ENCODE measurements at regions not wholly inside any gene's neighbourhood (a gene's known extent, or its start where the extent isn't known, plus 50 kb on each side); places are given as distances from the start of the nearest gene placed in this dataset.

DNA sequence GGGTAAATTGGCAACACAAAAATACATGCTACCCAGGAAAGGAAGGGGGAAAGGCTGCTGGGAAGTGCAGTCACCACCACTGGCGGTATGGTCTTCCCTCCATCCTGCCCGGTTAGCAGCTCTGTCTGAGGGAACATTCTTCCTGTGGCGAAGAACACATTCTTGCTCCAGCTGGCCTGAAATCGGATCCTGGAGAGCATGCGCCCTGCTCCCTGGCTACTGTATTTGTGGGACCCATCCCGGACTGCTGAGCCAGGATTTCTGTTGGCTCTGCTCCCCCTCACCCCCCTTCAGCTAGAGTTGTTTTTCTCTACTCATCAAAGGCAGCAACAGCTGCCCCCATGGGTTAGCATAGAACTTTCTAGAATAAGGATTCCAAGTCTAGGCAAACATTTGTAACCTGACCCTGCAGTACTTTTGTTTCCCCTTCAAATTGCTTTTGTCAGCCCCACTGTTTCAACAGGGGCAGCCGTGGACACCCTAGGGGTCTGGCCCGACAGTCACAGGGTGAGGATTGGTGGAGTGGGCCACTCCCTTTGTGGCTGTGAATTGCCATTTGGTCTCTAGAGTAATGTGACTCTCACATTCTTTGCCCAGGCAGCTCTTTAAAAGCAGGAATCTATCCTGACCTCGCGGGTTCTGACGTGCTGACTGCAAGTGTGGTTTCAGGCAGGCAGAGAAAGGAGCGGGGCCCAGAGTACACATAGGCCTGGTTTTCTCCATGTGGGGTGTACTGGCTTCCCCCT, 157.7 kb downstream of the TOMM20 start:
- no peaks in the 10 kb centered on the region; a peak in 1 of 5 replicates for H3K9me3 Mint-ChIP-seq
- no peak overlapping the region for H2AK5ac ChIP-seq (ENCODE audit: insufficient read length, low read length)
- no peak overlapping the region for H3K56ac ChIP-seq (ENCODE audit: insufficient read length, low read depth, low read length)
- peaks cover 10% of the 10 kb centered on the region; the same call in 1 of the 2 replicates for H3K4me1 ChIP-seq (ENCODE audit: insufficient read depth, low read length)
- H3K27ac Mint-ChIP-seq = peak overlapping the region; percentile 27 to 97 (median 74)
- H2AFZ ChIP-seq (ENCODE audit: low read length) = no peak overlapping the region
- peak overlapping the region; percentile 35 for H3K18ac ChIP-seq (ENCODE audit: insufficient read length, low read depth, low read length)
- no peaks in the 10 kb centered on the region for H3K9me3 ChIP-seq (ENCODE audit: control insufficient read depth, low read depth, low read length)
- TF ChIP-seq, protein P1, sequence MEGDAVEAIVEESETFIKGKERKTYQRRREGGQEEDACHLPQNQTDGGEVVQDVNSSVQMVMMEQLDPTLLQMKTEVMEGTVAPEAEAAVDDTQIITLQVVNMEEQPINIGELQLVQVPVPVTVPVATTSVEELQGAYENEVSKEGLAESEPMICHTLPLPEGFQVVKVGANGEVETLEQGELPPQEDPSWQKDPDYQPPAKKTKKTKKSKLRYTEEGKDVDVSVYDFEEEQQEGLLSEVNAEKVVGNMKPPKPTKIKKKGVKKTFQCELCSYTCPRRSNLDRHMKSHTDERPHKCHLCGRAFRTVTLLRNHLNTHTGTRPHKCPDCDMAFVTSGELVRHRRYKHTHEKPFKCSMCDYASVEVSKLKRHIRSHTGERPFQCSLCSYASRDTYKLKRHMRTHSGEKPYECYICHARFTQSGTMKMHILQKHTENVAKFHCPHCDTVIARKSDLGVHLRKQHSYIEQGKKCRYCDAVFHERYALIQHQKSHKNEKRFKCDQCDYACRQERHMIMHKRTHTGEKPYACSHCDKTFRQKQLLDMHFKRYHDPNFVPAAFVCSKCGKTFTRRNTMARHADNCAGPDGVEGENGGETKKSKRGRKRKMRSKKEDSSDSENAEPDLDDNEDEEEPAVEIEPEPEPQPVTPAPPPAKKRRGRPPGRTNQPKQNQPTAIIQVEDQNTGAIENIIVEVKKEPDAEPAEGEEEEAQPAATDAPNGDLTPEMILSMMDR (conservative IDR thresholded peaks at IDR 0.05) = no peak
- H2BK120ac ChIP-seq (ENCODE audit: low read depth, low read length, poor library complexity, severe bottlenecking) = no peak overlapping the region
- H3K4ac ChIP-seq (ENCODE audit: low read depth, low read length) = no peak overlapping the region; the same call in 1 of the 2 replicates
- H3K79me1 ChIP-seq (ENCODE audit: insufficient read depth, low read depth, low read length, poor library complexity, severe bottlenecking) = no peaks in the 10 kb centered on the region
- WGBS (ENCODE audit: extremely low coverage, insufficient read length, low lambda C conversion rate) = no CpG with 5 or more reads among the region's 12 CpGs
- peak overlapping the region; percentile 68 for H3K4me2 ChIP-seq (ENCODE audit: insufficient read depth, insufficient read length, low read length)
- H3K9ac ChIP-seq (ENCODE audit: extremely low read depth, insufficient read length, low read length) = no peak overlapping the region
- no peak overlapping the region for H4K5ac ChIP-seq (ENCODE audit: insufficient read length, low read depth, low read length)
- H3K27me3 ChIP-seq (ENCODE audit: insufficient read depth, low read length) = no peaks in the 10 kb centered on the region; the same call in 1 of the 2 replicates
- H2BK20ac ChIP-seq (ENCODE audit: low read depth, low read length, poor library complexity, severe bottlenecking) = no peak overlapping the region
- no peak overlapping the region for H4K8ac ChIP-seq (replicated peaks; ENCODE audit: insufficient read length, low read depth, low read length)
- no peak overlapping the region for H2BK12ac ChIP-seq (ENCODE audit: insufficient read length, low read depth, low read length)
- H3K27me3 Mint-ChIP-seq (ENCODE audit: low read depth) = peaks cover 1% of the 10 kb centered on the region; the same call in 1 of the 2 replicates
- peaks cover 42 to 49% of the 10 kb centered on the region in 2 experiments for H3K4me1 Mint-ChIP-seq
- H2BK5ac ChIP-seq (ENCODE audit: insufficient read length, low read length) = no peak overlapping the region
- no peak overlapping the region for H2BK15ac ChIP-seq (ENCODE audit: low read depth, low read length)
- peaks cover 3% of the 10 kb centered on the region for H3K23me2 ChIP-seq (ENCODE audit: insufficient read length, low read depth, low read length, poor library complexity, severe bottlenecking)
- no peak overlapping the region for H3T11ph ChIP-seq (ENCODE audit: low read length)
- no peak overlapping the region for H4K91ac ChIP-seq (ENCODE audit: insufficient read length, low read depth, low read length)
- H4K20me1 ChIP-seq (ENCODE audit: control insufficient read depth, insufficient read depth, insufficient read length) = no peaks in the 10 kb centered on the region
- H3K23ac ChIP-seq (ENCODE audit: insufficient read length, low read depth, low read length) = no peak overlapping the region
- peak; percentile 70 for DNase-seq
- H3K79me2 ChIP-seq (ENCODE audit: insufficient read depth, low read length) = no peaks in the 10 kb centered on the region
- H3K27ac ChIP-seq (ENCODE audit: insufficient read length, low read depth, low read length) = peak overlapping the region; percentile 74
- peak overlapping the region; percentile 24; the same call in 1 of the 2 replicates for H3K14ac ChIP-seq (ENCODE audit: insufficient read depth, low read length)
- no peaks in the 10 kb centered on the region for H3K36me3 Mint-ChIP-seq (ENCODE audit: insufficient read depth in 1 of 3, low read depth in 3 of 3)
- peak overlapping the region; percentile 45 to 67 for H3K4me3 Mint-ChIP-seq

Measured in H9 (cell line).